Mucosa of descending colon (tissue), 3 donors: ENCODE measurements at regions not wholly inside any gene's neighbourhood (a gene's known extent, or its start where the extent isn't known, plus 50 kb on each side); places are given as distances from the start of the nearest gene placed in this dataset.
"Not testable (repeated sequence)": the region's sequence is repeated elsewhere in the genome, so short reads cannot be mapped to it uniquely, and the experiment has no call there.

ENCODE experiments used
- ATAC-seq: fragments of 200-7000 bp; cut with Tn5 transposase; one replicate; pipeline ENCODE4 v1.9.1; 2020; ENCODE audit warnings: mild to moderate bottlenecking, moderate library complexity
- DNase-seq, 3 donors: peaks; one replicate each; pipeline ENCODE4 v3.0.0-alpha.2; 2020
- H3K36me3 ChIP-seq: fragments of 200-600 bp; one replicate; pipeline ENCODE4 v1.8.0; 2021; ENCODE audit warnings: low read depth, mild to moderate bottlenecking
- H3K4me1 ChIP-seq: fragments of 200-600 bp; one replicate; pipeline ENCODE4 v1.8.0; 2021; ENCODE audit warnings: low read depth, mild to moderate bottlenecking
- H3K4me3 ChIP-seq: fragments of 200-600 bp; one replicate; pipeline ENCODE4 v1.8.0; 2021; ENCODE audit warnings: mild to moderate bottlenecking
- H3K9me3 ChIP-seq: fragments of 200-600 bp; one replicate; pipeline ENCODE4 v1.8.0; 2021; ENCODE audit warnings: mild to moderate bottlenecking
- intact Hi-C, 2 donors: fragments of 100-400 bp; cut with DNase I in 1 of 2; cut with micrococcal nuclease in 1 of 2; formaldehyde crosslinking; loops; one replicate each; pipeline versions ENCODE4 v1.11.0 to v1.11.1; 2022; cut with DNase I, micrococcal nuclease
- TF ChIP-seq, protein P1 (sequence below): fragments of 200-600 bp; IDR thresholded peaks from one replicate; pipeline ENCODE4 v1.8.0; 2022; ENCODE audit warnings: antibody characterized with exemption, mild to moderate bottlenecking
- donor health status: DM: no; HTN: no; CAD: no; lungs with moderate emphysema.
- donor health status: DM: no; HTN: no; CAD: no.
- donor health status: DM: no; HTN: yes; CAD: no.

DNA sequence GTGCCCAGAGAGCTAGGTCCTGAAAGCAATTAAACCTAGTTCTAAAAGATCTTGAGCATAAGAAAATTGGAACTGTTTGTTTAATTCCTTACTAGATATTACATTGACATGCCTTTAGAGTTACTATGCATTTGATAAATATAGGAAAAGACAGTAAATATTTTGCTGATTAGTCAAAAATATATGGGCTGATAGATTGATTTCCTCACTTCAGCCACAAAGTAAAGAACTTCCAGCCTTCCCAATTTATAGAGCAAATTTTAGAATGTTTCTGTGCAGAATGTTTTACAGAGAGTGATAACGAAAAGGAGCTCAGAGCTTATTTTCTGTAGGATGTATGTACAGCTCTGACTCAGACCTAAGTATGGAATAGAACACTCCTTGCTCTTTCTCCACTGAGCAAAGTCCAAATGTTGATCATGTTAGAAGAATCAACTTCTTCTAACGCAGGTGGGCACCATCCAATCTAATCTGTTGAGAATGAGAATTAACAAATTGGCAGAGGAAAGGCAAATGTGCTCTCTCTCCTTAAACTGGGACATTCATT, 72.9 kb upstream of the PAM start:
- H3K4me3 ChIP-seq: no peak overlapping the region
- H3K36me3 ChIP-seq: no peaks in the 10 kb centered on the region
- DNase-seq: no peak
- H3K9me3 ChIP-seq: no peaks in the 10 kb centered on the region
- no peak for ATAC-seq
- intact Hi-C loops: no loop called here
- no peaks in the 10 kb centered on the region for H3K4me1 ChIP-seq
- TF ChIP-seq, protein P1, sequence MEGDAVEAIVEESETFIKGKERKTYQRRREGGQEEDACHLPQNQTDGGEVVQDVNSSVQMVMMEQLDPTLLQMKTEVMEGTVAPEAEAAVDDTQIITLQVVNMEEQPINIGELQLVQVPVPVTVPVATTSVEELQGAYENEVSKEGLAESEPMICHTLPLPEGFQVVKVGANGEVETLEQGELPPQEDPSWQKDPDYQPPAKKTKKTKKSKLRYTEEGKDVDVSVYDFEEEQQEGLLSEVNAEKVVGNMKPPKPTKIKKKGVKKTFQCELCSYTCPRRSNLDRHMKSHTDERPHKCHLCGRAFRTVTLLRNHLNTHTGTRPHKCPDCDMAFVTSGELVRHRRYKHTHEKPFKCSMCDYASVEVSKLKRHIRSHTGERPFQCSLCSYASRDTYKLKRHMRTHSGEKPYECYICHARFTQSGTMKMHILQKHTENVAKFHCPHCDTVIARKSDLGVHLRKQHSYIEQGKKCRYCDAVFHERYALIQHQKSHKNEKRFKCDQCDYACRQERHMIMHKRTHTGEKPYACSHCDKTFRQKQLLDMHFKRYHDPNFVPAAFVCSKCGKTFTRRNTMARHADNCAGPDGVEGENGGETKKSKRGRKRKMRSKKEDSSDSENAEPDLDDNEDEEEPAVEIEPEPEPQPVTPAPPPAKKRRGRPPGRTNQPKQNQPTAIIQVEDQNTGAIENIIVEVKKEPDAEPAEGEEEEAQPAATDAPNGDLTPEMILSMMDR: no peak

DNA sequence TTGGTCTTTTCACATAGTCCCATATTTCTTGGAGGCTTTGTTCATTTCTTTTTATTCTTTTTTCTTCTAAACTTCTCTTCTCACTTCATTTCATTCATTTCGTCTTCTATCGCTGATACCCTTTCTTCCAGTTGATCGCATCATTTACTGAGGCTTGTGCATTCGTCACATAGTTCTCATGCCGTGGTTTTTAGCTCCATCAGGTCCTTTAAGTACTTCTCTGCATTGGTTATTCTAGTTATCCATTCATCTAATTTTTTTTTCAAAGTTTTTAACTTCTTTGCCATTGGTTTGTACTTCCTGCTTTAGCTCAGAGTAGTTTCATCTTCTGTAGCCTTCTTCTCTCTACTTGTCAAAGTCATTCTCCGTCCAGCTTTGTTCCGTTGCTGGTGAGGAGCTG, 67.0 kb upstream of the PAM start:
- intact Hi-C loops, H3K36me3 ChIP-seq, H3K4me3 ChIP-seq, H3K9me3 ChIP-seq, ATAC-seq, DNase-seq, H3K4me1 ChIP-seq: not testable (repeated sequence)

DNA sequence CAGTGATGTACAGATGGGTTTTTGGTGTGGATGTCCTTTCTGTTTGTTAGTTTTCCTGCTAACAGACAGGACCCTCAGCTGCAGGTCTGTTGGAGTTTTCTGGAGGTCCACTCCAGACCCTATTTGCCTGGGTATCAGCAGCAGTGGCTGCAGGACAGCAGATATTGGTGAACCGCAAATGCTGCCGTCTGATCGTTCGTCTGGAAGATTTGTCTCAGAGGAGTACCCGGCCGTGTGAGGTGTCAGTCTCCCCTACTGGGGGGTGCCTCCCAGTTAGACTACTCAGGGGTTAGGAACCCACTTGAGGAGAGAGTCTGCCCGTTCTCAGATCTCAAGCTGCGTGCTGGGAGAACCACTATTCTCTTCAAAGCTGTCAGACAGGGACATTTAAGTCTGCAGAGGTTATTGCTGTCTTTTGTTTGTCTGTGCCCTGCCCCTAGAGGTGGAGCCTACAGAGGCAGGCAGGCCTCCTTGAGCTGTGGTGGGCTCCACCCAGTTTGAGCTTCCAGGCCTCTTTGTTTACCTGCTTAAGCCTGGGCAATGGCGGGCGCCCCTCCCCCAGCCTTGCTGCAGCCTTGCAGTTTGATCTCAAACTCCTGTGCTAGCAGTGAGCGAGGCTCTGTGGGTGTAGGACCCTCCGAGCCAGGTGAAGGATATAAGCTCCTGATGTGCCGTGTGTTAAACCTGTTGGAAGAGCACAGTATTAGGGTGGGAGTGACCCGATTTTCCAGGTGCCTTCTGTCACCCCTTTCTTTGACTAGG, 66.3 kb upstream of the PAM start:
- H3K9me3 ChIP-seq, ATAC-seq, H3K4me1 ChIP-seq, H3K4me3 ChIP-seq, DNase-seq, H3K36me3 ChIP-seq, intact Hi-C loops: not testable (repeated sequence)

DNA sequence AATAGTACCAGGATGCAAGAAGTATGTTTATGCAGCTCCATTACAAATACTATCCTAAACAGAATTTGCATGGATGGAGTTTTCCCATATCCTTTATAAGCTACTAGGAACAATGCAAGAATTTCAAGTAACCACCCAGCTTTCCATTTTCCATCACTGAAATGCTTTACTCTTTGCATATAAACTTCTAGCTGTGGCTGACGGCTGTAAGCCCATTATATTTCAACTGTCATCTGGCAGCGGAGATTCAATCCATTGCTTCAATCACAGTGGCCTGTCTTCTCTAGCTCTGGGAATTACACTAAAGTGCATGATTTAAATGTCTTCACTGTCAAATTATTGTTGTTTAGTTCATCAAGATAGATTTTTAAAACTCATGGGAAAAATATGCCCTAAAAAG, 64.2 kb upstream of the PAM start:
- no peaks in the 10 kb centered on the region for H3K9me3 ChIP-seq
- H3K36me3 ChIP-seq: no peaks in the 10 kb centered on the region
- ATAC-seq (no peak), DNase-seq (no peak)
- H3K4me3 ChIP-seq: no peak overlapping the region
- H3K4me1 ChIP-seq: no peaks in the 10 kb centered on the region
- TF ChIP-seq, protein P1: no peak
- intact Hi-C loops: no loop called here

DNA sequence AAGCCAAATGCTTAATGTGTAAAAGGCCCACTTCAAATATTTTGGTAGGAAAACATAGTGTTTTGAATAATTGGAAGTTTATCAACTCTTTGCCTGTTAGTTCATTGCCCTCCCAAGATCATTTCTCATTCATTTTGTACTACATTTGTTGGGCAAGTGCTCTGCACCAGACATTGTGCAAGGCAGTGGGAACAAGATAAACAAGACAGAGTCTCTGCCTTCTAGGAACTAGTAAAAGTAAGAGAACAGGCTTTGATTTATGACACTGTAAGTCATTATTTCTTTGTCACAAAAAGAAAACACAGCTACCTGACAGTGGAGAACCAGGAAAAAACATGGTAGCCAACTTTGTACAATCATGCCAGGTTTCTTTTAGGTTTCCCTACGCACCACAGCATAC, 63.7 kb upstream of the PAM start:
- Histone ChIP-seq H3K4me3 (no peak overlapping the region), H3K36me3 (no peaks in the 10 kb centered on the region), H3K9me3 (no peaks in the 10 kb centered on the region), H3K4me1 (no peaks in the 10 kb centered on the region)
- no peak for DNase-seq
- TF ChIP-seq, protein P1: no peak
- no peak for ATAC-seq
- intact Hi-C loops: no loop called here

DNA sequence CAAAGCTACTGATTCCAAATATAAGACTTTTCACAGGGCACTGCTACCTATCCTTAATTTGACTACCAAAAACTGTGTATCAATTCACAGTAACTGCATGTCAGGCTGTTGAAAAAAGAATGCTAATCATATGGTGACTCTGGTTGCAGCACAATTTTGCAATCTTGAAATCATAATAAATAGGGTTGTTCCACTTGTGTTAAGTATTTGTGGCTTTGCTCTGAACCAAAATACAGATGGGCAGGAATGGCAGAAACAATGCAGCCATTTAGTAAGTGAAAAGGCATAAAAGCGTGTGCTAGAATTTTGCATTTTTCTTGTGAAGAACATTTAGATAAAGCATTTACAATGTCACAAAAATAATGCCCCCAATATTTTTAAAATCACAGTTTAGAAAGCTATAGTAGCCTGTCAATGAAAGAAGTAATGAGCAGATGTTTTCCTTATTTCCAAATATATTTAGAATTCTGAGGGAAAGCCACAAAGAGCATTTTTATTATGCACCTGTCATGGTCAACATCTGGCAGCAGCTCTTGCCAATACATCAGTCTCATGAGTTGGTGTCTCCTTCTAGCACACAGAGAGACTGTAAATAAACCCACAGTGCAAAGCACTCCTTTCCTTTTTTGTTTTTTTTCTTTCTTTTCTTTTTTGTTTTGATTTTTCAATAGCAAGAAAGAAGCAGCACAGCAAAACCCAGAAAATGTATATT, 54.8 kb upstream of the PAM start:
- H3K4me1 ChIP-seq: no peaks in the 10 kb centered on the region
- no peak overlapping the region for H3K4me3 ChIP-seq
- no peaks in the 10 kb centered on the region for H3K36me3 ChIP-seq
- DNase-seq (no peak), ATAC-seq (no peak)
- H3K9me3 ChIP-seq: no peaks in the 10 kb centered on the region
- TF ChIP-seq, protein P1: no peak
- intact Hi-C loops: no loop called here
